Epidermal melanocyte (primary cell): ENCODE measurements at regions not wholly inside any gene's neighbourhood (a gene's known extent, or its start where the extent isn't known, plus 50 kb on each side); places are given as distances from the start of the nearest gene placed in this dataset.
"Not testable (repeated sequence)": the region's sequence is repeated elsewhere in the genome, so short reads cannot be mapped to it uniquely, and the experiment has no call there.

ENCODE experiments used
- DNase-seq: peaks from one replicate; pipeline ENCODE4 v3.0.0; 2011; ENCODE audit warnings: low spot score; ENCODE audit not compliant: insufficient read length

- DNase-seq, result no peak
Measured at GRCh38 chr10:108980869-108981268, 942.4 kb downstream of the XPNPEP1 start.

DNA sequence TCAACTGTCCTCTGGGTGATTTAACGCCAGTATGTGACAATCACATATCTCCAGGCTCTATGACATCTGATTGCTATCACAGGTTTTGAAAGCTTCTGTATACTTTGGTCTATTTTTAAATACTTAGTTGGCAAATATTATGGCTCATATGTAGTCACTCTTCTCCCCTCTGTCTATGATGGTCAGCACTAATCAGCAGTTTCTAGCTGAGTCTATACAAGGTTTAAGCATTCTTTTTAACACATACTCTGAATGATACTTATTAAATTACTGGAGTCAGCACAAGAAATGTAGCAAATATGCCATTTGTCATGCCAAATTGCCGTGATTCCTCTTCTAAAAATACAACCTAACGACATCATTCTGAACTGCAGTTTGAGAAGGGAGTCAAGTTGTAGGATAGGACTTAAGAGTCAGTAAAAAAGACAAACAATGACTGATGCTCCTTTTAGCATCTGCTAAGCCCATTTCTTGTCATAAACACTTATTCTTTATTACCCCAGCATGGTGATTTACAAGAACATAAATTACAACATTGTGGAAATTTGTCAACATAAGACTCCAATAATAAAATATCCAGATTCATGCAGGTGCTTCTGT, 947.8 kb downstream of the XPNPEP1 start:
- no peak for DNase-seq

GRCh38 chr10:108970016-108970415, 953.3 kb downstream of the XPNPEP1 start:
- DNase-seq, result no peak

DNA sequence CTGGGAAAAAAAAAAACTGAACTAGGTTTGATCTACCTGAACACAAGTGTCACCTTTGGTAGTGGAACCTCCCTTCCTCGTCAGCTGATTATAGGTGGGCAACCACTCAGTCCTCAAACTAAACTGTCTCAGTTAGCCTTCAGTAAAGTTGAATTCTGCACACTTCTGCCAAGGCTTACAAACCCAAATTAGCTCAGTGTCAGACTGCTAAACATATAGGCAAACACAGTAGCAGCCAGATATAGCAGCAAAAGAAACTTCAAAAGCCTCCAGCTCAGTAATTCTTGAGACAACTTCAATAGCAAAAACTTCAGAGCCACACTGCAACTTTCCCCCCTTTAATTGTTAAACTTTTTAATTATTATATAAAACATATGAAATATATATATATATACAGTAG, 956.9 kb downstream of the XPNPEP1 start:
- DNase-seq, result no peak

DNA sequence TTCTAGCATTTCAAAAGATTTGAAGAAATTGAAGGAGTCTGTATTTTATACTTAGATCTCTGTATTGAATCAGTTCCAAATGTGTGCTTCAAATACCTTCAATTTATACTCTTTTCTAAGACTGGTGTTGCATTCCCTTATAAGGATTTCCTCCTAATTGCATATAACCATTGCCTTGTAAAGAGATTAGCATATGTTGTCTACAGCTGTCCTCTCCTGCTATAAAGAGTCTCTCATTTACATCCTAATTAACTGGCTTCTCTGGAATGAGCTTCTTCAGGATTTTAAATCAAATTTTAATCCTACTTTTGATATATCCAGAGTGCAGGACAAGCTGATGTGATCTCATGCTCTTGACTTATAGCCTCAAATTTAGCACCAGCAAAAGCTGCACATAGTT, 957.3 kb downstream of the XPNPEP1 start:
- no peak for DNase-seq

DNA sequence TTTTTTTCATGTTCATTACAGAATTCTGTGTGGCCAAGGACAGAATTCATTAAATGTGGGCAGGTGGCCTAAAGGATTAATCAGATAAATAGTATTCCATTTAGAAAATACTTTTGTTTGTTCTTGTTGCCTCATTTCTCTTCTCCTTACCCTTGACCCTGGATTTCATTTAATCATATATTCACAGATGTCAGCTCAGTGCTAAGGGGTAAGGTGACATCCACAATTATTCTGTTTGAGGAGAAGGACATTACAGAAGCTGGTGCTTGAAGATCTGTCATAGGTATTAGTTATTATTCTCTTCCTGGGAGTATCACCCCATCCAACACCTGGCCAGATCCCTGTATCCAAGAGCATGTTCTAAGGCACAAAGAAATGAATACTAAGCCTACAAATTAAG, 961.1 kb downstream of the XPNPEP1 start:
- no peak for DNase-seq

DNA sequence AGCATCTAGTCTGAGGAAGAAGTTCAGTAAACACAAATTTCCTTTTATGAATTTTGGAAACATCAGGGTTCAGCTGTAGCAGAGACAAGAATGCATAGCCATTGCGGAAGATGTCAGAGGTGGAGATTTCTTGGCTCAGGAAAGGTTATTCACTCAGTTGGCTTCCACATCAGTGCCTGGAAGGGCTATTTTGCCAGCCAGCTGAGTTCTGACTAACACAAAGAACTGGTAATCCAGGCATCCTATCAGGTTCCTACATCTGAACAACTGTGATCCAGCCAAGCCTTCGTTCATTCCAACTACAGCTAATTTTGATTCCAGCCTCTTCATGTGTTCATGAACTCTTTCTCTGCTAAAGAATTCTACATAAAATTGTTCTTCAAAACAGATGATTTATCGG, 965.6 kb downstream of the XPNPEP1 start:
- DNase-seq, result no peak

DNA sequence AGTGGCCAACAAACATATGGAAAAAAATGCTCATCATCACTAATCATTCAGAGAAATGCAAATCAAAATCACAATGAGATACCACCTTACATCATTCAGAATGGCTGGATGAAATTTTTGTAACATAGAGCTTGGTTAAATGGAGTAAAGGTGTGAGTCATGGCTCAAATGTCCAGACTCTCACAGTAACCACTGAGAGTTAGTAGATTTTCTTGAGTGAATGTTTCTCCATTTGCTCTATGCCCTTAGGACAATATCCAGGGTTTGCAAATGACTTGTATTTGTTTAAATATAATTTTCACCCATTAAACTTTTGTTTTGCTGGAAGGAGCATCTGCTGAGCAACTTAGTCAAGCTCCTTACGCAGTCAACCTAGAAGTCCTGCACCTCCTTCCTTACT, 967.2 kb downstream of the XPNPEP1 start:
- no peak for DNase-seq

DNA sequence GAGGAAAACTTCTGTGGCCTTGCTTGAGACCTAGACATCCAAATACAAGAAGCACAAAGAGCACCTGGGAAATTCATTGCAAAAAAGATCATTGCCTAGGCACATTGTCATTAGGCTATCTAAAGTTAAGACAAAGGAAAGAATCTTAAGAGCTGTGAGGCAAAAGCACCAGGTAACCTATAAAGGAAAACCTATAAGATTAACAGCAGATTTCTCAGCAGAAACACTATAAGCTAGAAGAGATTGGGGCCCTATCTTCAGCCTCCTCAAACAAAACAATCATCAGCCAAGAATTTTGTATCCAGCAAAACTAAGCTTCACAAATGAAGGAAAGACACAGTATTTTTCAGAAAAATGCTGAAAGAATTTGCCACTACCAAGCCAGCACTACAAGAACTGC, 1003.3 kb downstream of the XPNPEP1 start:
- not testable (repeated sequence) for DNase-seq

- DNase-seq, result no peak
Measured at GRCh38 chr10:108913300-108913699, 1010.0 kb downstream of the XPNPEP1 start.

DNA sequence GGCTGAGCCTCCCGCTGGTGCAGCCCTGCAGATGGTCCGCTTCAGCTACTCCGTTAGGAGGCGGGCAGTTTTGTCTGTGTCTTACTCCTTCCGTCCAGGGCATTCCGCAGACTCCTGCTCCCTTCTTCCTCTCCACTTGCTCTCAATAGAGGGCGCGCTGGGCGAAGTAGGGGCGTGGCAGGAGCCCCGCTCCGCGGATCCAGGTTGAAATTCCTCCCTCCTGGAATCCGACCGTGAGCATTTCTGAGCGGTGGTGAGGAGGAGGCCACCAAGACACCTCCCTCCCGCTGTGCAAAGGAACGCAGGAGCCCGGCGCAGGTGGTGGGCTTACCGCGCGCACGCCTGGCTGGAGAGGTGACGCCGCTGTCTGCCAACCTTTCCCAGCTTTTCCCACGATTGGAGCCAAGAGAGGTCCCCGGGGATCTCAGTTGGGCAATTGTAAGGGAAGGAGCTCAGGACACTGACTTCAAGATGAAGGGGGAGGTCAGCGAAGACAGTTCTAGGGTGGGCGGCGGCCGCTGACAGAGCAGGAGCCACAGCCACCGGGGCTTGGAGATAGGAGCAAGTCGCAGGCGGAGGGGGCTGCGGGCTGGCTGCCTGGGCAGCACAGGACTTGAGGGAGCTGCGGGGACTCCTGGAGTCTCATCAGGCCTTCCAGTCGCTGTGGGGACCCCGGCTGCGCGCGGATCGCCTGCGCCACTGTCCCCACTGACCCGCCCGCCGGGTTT, 1011.3 kb downstream of the XPNPEP1 start:
- DNase-seq, result no peak

- no peak for DNase-seq
Measured at GRCh38 chr10:108908096-108908495, 1015.2 kb downstream of the XPNPEP1 start.

DNA sequence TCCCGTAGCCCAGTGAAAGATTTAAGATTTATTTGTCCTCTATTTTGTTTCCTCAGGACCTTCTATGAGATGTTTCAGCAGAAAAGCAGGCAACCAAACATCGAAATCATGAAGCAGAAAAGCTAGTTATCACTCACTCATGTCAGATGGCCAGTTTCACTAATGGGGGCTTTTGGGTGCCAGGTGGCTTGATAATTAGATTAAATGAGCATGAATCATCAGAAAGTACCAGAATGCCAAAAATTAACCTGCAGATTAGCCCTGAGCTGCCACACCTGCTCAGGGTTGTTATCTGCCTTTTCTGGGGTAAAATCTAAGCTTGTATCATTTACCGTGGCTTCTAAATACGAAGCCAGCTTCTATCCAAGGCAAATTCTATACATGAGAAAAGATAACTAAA, 1017.5 kb downstream of the XPNPEP1 start:
- no peak for DNase-seq

- no peak for DNase-seq
Measured at GRCh38 chr10:108905171-108905570, 1018.1 kb downstream of the XPNPEP1 start.

DNA sequence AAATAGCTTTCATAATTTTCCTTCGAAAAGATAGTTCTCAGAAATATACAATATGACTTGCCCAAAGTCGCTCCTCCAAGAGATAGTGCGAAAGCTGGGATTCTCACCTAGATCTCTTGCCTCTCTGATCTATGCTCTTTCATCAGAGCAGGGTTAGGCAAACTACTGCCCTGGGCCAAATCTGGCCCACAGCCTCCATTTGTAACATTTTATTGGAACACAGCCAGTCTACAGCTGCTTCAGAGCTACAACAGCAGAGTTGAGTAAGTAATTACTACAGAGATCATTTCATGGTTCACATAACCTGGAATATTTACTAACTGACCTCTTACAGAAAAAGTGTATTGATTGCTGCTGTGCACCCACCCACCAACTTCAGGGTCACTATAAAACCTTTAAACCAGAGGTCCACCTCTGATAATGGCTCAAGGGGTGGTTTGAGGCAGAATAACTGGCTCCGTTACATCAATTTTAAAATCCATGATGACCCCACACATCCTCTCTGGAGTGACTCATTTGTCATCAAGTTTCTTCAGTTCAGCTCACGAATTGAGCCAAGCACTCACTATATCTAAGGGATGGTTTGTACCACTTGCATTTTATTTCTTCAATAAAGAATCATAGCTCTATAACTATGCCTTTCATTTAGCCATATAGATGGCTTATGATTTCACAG, 1019.0 kb downstream of the XPNPEP1 start:
- no peak for DNase-seq

DNA sequence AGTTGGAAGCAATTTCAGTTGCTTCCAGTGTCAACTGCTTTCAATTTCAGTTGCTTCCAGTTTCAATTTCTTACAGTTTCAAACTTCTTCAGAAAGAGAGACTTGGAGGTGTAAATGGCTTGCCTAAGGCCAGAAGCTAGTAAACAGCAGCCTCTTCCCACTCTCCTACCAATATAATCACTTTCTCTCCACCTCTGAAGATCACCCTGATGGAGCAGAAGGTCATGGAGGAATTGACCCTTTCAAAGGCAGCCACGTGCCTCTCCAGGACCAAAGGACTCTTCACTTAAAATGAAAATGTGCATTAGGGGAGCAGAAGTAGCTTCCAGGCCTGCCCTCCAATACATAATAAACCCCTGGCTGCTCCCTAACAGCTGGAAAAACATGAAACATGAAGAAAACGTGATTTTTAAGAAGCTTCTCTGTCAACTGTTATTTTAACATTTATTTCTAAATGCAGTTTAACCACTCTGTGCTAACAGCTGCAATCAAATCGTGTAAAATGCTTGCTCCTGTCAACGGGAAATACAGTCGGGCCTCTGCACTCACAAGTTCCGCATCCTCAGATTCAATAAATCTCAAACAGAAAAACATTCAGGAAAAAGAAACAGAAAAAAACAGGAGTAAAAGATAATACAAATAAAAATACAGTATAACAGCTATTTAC, 1020.6 kb downstream of the XPNPEP1 start:
- DNase-seq, result no peak

DNA sequence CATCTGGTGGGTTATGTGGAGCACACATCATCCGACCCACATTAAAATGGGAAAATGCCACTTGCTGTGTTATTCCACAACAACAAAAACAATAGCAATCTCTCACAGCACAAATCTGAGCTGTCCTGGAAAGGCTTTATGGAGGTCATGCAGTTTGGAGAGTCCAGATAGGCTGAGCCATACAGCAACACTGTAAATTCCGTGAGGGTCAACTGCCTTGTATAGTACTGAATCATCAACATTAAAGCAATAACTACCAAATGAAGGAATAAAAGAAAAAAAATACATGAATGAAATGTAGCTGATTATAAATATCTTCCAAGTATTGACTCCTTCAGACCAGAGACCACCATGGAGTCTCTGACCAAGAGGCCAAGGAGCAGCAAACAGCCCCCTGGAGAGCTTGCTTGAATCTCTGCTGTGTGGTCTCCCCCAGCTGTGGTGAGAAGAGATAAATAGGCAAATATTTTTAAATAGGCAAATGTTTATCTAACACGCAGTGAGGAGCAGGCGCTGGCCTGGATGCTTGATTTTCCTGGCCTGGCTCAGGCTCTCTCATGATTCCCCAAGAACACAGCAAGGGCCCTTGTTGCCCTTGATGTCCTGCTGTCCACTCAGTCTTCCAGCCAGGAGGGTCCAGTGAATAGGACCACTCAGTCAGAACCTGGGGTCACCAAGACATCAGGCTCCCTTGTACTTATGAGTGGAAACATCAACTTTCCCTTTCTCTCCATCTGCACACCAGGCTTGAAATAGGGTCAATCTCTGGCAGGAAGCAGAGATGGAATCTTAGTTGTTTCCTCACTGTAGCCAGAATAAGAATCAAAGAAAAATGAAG, 1021.3 kb downstream of the XPNPEP1 start:
- no peak for DNase-seq

GRCh38 chr10:108899670-108900069, 1023.6 kb downstream of the XPNPEP1 start:
- no peak for DNase-seq

GRCh38 chr10:108894402-108895301, 1028.7 kb downstream of the XPNPEP1 start:
- DNase-seq, result no peak

DNA sequence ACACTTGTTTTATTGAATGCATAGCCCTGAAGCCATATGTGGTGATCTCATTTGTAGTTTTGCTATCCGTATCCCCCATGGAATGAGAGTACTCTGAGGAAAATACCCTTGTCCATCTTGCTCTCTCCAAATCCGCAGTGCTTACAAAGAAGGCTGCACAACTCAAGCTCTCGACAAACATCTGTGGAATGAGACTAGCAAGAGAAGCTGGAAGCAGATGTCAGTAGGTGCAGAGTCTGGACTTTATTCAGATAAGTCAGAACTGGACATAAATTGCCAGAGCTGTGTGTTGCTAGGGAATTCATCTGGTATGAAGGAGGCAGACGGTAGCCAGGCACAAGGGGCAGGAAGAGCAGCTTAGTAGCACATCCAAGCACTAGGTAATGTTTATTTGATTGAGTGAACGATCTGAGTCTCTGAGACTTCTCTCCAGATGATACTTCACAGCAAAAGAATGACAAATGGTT, 1046.2 kb downstream of the XPNPEP1 start:
- DNase-seq, result no peak
